GM12878 (cell line): ENCODE measurements at regions not wholly inside any gene's neighbourhood (a gene's known extent, or its start where the extent isn't known, plus 50 kb on each side); places are given as distances from the start of the nearest gene placed in this dataset.

Experiments used
- ATAC-seq: fragments of 200-7000 bp; cut with Tn5 transposase; 3 replicates; pipeline ENCODE4 v1.9.1; 2020; ENCODE audit warnings: mild to moderate bottlenecking, moderate library complexity
- BruUV-seq: library from RNA; stranded (reverse); fragments of 400-500 nt; replicated peaks from 2 replicates; lab custom pipeline; 2021; lab: Mats Ljungman, UMichigan
- CTCF ChIA-PET: fragments of 300-600 bp; sonication (Branson Sonifier 250); formaldehyde crosslinking; extraction: SDS; loops from one replicate; lab custom pipeline; 2021; ENCODE audit warnings: inconsistent platforms; lab: Yijun Ruan, JAX
- POLR2A ChIA-PET: fragments of 350-600 bp; formaldehyde crosslinking; extraction: SDS; loops from one replicate; lab custom pipeline; 2021; ENCODE audit warnings: inconsistent platforms; lab: Charles Lee
- RAD21 ChIA-PET: fragments of 300-600 bp; sonication (Branson Sonifier 250); formaldehyde crosslinking; loops from one replicate; lab custom pipeline; 2023; ENCODE audit warnings: antibody characterized with exemption; ENCODE audit not compliant: unreplicated experiment; lab: Charles Lee
- SMC1A ChIA-PET: fragments of 300-600 bp; sonication (Branson Sonifier 250); formaldehyde crosslinking; loops from one replicate; lab custom pipeline; 2023; ENCODE audit not compliant: unreplicated experiment, uncharacterized antibody; lab: Charles Lee
- DNase-seq: peaks from one replicate; pipeline ENCODE4 v3.0.0-alpha.2; 2011; ENCODE audit warnings: low read depth, low spot score
- FAIRE-seq: peaks from 3 replicates; lab custom pipeline; 2011; peaks lifted over from hg19 to GRCh38; lab: Jason Lieb, UNC
- H2AFZ ChIP-seq: 2 replicates; pipeline ENCODE4 v1.6.0; 2011; ENCODE audit warnings: low read depth, low read length, control low read depth; ENCODE audit not compliant: control insufficient read depth
- H3K27ac ChIP-seq: 2 replicates; pipeline ENCODE4 v1.5.1; 2011; ENCODE audit warnings: control low read depth; ENCODE audit not compliant: control insufficient read depth, insufficient read depth
- H3K27me3 ChIP-seq, 2 experiments: replicated peaks in 1 of 2; 2 replicates each; pipeline versions ENCODE4 v1.6.0 to v1.6.1; 2011; ENCODE audit warnings: low read length in 1 of 2; ENCODE audit not compliant: control insufficient read depth in 2 of 2, insufficient read depth in 2 of 2
- H3K36me3 ChIP-seq, 2 experiments: 2 replicates each; pipeline ENCODE4 v1.5.1; 2011; ENCODE audit warnings: low read length in 1 of 2; ENCODE audit not compliant: control insufficient read depth in 2 of 2, insufficient read depth in 2 of 2
- H3K4me1 ChIP-seq: 2 replicates; pipeline ENCODE4 v1.6.1; 2011; ENCODE audit warnings: mild to moderate bottlenecking, low read length, moderate library complexity, mixed read lengths; ENCODE audit not compliant: control insufficient read depth, insufficient read depth
- H3K4me2 ChIP-seq: 2 replicates; pipeline ENCODE4 v1.6.0; 2011; ENCODE audit warnings: control low read depth; ENCODE audit not compliant: control insufficient read depth, insufficient read depth
- H3K4me3 ChIP-seq: fragments of 200-600 bp; sonication (generic); 2 replicates; pipeline ENCODE4 v1.5.1; 2016
- H3K79me2 ChIP-seq: 2 replicates; pipeline ENCODE4 v1.6.0; 2011; ENCODE audit warnings: low read length; ENCODE audit not compliant: control insufficient read depth, insufficient read depth
- H3K9ac ChIP-seq: 2 replicates; pipeline ENCODE4 v1.8.0; 2011; ENCODE audit warnings: low read length, control low read depth, mixed read lengths; ENCODE audit not compliant: control insufficient read depth, insufficient read depth
- H3K9me3 ChIP-seq: replicated peaks from 3 replicates; pipeline ENCODE4 v1.5.1; 2011; ENCODE audit warnings: mild to moderate bottlenecking, low read length; ENCODE audit not compliant: control insufficient read depth, insufficient read depth
- H4K20me1 ChIP-seq: 2 replicates; pipeline ENCODE4 v1.6.0; 2011; ENCODE audit not compliant: control insufficient read depth, insufficient read depth
- BHLHE40 ChIP-seq, 2 experiments: fragments of 450-650 bp in 1 of 2; IDR thresholded peaks; 2 replicates each; pipeline ENCODE4 v1.6.1; 2011 to 2017; ENCODE audit warnings: low read depth in 2 of 2, borderline replicate concordance in 1 of 2, improper control_type of control experiment in 1 of 2, low read length in 1 of 2, mild to moderate bottlenecking in 1 of 2
- CBX5 ChIP-seq: sonication (generic); IDR thresholded peaks from 2 replicates; pipeline ENCODE4 v1.6.1; 2016; ENCODE audit warnings: low read depth, moderate library complexity, mild to moderate bottlenecking, inconsistent platforms
- CHD1 ChIP-seq: IDR thresholded peaks from 2 replicates; pipeline ENCODE4 v1.6.1; 2012; ENCODE audit warnings: low read depth, low read length, improper control_type of control experiment
- EED ChIP-seq: sonication (generic); IDR thresholded peaks from 2 replicates; pipeline ENCODE4 v1.6.1; 2016; ENCODE audit warnings: antibody characterized with exemption, low read depth
- HDAC2 ChIP-seq: fragments of 200-600 bp; sonication (generic); IDR thresholded peaks from 2 replicates; pipeline ENCODE4 v1.6.1; 2017
- HSF1 ChIP-seq: fragments of 150-350 bp; IDR thresholded peaks from 2 replicates; pipeline ENCODE4 v1.6.1; 2014; ENCODE audit warnings: mild to moderate bottlenecking, low read depth, low read length
- JUND ChIP-seq: IDR thresholded peaks from 2 replicates; pipeline ENCODE4 v1.6.1; 2012; ENCODE audit warnings: low read depth, mild to moderate bottlenecking, low read length, improper control_type of control experiment, moderate library complexity
- LARP7 ChIP-seq: fragments of 450-650 bp; IDR thresholded peaks from 2 replicates; pipeline ENCODE4 v1.6.1; 2017; ENCODE audit warnings: mild to moderate bottlenecking
- MAX ChIP-seq: IDR thresholded peaks from 2 replicates; pipeline ENCODE4 v1.6.1; 2012; ENCODE audit warnings: low read depth, low read length, improper control_type of control experiment
- MEF2A ChIP-seq: IDR thresholded peaks from 2 replicates; pipeline ENCODE4 v1.6.1; 2011; ENCODE audit warnings: low read depth, mild to moderate bottlenecking, low read length, moderate library complexity; ENCODE audit not compliant: insufficient read depth
- NR2C1 ChIP-seq: fragments of 450-650 bp; IDR thresholded peaks from 2 replicates; pipeline ENCODE4 v1.6.1; 2017; ENCODE audit warnings: antibody characterized with exemption, mild to moderate bottlenecking, moderate library complexity
- POLR2A ChIP-seq: IDR thresholded peaks from 2 replicates; pipeline ENCODE4 v1.6.1; 2011; ENCODE audit warnings: low read depth, mild to moderate bottlenecking, low read length
- RFX5 ChIP-seq: IDR thresholded peaks from 2 replicates; pipeline ENCODE4 v1.6.1; 2011; ENCODE audit warnings: low read depth, low read length, improper control_type of control experiment
- SIN3A ChIP-seq: IDR thresholded peaks from 2 replicates; pipeline ENCODE4 v1.6.1; 2012; ENCODE audit warnings: low read depth, low read length, improper control_type of control experiment
- TBL1XR1 ChIP-seq: IDR thresholded peaks from 2 replicates; pipeline ENCODE4 v1.6.1; 2012; ENCODE audit warnings: low read depth, low read length, improper control_type of control experiment
- TCF12 ChIP-seq: IDR thresholded peaks from 2 replicates; pipeline ENCODE4 v1.6.1; 2011; ENCODE audit warnings: low read depth, mild to moderate bottlenecking, low read length
- YBX1 ChIP-seq: fragments of 450-650 bp; IDR thresholded peaks from 2 replicates; pipeline ENCODE4 v1.6.1; 2016; ENCODE audit warnings: antibody characterized with exemption
- ZBTB4 ChIP-seq: fragments of 450-650 bp; formaldehyde crosslinking; IDR thresholded peaks from 2 replicates; pipeline ENCODE4 v1.4.0; 2022; ENCODE audit warnings: mild to moderate bottlenecking, moderate library complexity
- WGBS: methylation state at CpG from one replicate; pipeline ENCODE4 v1.1.6; 2016; ENCODE audit warnings: low lambda C conversion rate; ENCODE audit not compliant: insufficient replicate concordance, insufficient coverage; ENCODE audit errors: missing lambda C conversion rate; 5-methylcytosine and 5-hydroxymethylcytosine counted together
- in situ Hi-C: fragments of 300-500 bp; cut with MboI; formaldehyde crosslinking; loops from 9 replicates; pipeline ENCODE4 v1.14.3; 2018; ENCODE audit warnings: mixed read lengths
- intact Hi-C: fragments of 100-400 bp; cut with micrococcal nuclease; formaldehyde crosslinking; loops from one replicate; pipeline ENCODE4 v1.14.2; 2022; ENCODE audit not compliant: unreplicated experiment

- TF ChIP-seq ZBTB4 (no peak), RFX5 (no peak), NR2C1 (no peak), SIN3A (no peak), CBX5 (no peak)
These were observed 313.5 kb downstream of the RFPL4B start (continued) for GRCh38 chr6:112660626-112661025.

GRCh38 chr6:112663698-112664097 is 316.6 kb downstream of the RFPL4B start:
- SMC1A ChIA-PET: interaction anchor here (0.6 kb wide), 1 partner anchor 37 kb away, joined by 3 read pairs; no protein-coding TSS in a partner anchor
- no peak for FAIRE-seq
- CTCF ChIA-PET: no interaction called here
- Histone ChIP-seq H3K4me1 (no peaks in the 10 kb centered on the region), H3K4me2 (no peak overlapping the region), H3K9me3 (no peaks in the 10 kb centered on the region), H3K4me3 (no peak overlapping the region), H2AFZ (no peak overlapping the region), H3K36me3 (no peaks in the 10 kb centered on the region), H3K27ac (no peak overlapping the region), H3K79me2 (no peaks in the 10 kb centered on the region), H4K20me1 (no peaks in the 10 kb centered on the region), H3K27me3 (no peaks in the 10 kb centered on the region; a peak in 1 of 4 replicates), H3K9ac (no peak overlapping the region)
- ATAC-seq: no peak
- POLR2A ChIA-PET: no interaction called here
- no peak for DNase-seq
- no TSS peak for BruUV-seq
- intact Hi-C loops: no loop called here
- 41% methylated on average over 4 of the region's 4 CpGs for WGBS
- in situ Hi-C loops: no loop called here
- RAD21 ChIA-PET: no interaction called here
- no peak for TF ChIP-seq TBL1XR1
- TF ChIP-seq YBX1: no peak
- no peak for TF ChIP-seq HDAC2
- TF ChIP-seq BHLHE40 (IDR thresholded peaks at IDR 0.05; ENCODE audit: borderline replicate concordance in 1 of 2, low read depth in 2 of 2, low read length in 1 of 2): no peak
- no peak for TF ChIP-seq MEF2A
- TF ChIP-seq LARP7: no peak
- no peak for TF ChIP-seq JUND
- no peak for TF ChIP-seq HSF1
- TF ChIP-seq POLR2A: no peak
- TF ChIP-seq ZBTB4: no peak
- TF ChIP-seq TCF12: no peak
- no peak for TF ChIP-seq EED
- no peak for TF ChIP-seq MAX
- TF ChIP-seq CHD1: no peak
